NOMO-1 (cell line): ENCODE measurements at regions not wholly inside any gene's neighbourhood (a gene's known extent, or its start where the extent isn't known, plus 50 kb on each side); places are given as distances from the start of the nearest gene placed in this dataset.
A peak's percentile ranks its signal among the peaks of the same experiment; 100 is the strongest.

Experiments used
- DNase-seq, 2 experiments: peaks; one replicate each; lab custom pipeline; 2025; ENCODE audit not compliant: unreplicated experiment in 2 of 2; lab: John Stamatoyannopoulos, UW

- no peak for DNase-seq
Observed at GRCh38 chr1:193697115-193697762, 510.8 kb upstream of the B3GALT2 start.

- DNase-seq: no peak
Observed at GRCh38 chr1:193694741-193695140, 508.3 kb upstream of the B3GALT2 start.

DNA sequence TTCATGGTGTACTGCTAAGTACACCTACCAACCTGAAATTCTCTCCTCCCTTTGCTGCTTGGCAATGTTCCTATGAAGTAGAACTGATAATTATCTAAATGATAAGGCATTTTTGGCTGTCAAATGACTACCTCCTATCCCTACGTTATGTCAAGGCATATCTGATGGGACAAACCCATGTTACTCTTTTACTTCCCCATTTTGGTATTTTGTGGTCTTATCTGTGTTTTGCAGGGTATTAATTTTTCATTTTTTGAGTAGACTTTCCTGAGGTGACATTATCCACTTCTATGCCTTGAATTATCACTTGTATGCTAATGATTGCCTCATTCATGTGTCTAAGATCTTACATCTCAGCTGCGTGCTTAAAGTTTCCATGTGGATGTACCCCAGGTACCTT lies 499.6 kb upstream of the B3GALT2 start:
- DNase-seq: peak in 1 of 2 experiments; percentile 21

DNA sequence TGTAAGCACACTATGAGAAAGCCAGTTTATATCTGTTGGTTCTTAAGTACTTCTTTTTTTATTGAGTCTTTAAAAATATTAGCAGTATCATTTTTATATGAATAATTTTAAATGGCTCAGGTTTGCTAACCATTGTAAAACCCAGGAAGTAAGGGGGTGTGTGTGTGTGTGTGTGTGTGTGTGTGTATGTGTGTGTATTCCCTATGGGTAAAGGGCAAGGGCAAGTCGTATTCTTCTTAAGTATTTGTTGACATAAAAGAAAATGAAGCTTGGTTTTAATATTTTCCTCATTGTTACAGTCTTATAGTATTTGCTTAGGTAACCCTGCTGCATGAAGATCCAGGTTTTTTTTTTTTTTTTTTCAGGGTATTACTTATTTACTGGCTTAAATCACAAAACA lies 495.0 kb upstream of the B3GALT2 start:
- no peak for DNase-seq

DNA sequence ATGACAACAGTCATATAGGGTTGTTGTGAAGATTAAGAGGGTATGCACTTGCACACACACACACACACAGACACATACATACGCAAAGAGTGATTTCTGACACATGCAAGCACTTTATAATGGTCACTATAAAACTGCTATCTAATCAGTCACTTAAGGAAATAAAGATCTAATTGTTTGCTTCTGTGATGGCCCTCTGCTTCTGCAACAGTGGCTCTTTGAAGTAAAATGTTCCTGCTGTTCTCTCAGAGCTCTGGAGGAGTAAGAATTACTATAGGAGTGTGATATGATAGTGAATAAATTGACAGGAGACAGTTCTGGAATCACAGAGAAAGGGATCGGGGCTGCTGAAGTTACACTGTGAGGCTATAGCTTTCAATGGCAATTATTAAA lies 494.5 kb upstream of the B3GALT2 start:
- DNase-seq: no peak

- DNase-seq: no peak
Observed at GRCh38 chr1:193680247-193680923, 494.0 kb upstream of the B3GALT2 start.

DNA sequence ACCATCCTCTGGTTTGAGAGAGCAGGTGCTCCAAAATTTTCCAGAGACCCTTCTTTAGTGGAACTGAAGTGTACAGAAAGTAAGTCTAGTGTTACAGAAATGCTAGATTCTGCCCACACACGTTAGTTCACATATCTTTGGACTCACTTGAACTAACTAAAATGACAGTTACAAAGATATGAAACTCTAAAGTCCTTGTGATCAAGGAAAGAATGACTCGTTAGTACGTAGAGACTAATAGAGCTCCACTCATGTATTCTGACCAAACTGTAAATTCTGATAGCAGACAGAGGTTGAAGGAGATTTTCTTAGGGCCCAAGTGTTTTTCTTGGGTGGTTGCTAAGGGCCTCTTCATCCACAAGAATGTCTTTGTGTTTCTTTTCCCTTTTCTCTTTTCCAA lies 491.5 kb upstream of the B3GALT2 start:
- no peak for DNase-seq

GRCh38 chr1:193676996-193677549 lies 490.7 kb upstream of the B3GALT2 start:
- DNase-seq: no peak

DNA sequence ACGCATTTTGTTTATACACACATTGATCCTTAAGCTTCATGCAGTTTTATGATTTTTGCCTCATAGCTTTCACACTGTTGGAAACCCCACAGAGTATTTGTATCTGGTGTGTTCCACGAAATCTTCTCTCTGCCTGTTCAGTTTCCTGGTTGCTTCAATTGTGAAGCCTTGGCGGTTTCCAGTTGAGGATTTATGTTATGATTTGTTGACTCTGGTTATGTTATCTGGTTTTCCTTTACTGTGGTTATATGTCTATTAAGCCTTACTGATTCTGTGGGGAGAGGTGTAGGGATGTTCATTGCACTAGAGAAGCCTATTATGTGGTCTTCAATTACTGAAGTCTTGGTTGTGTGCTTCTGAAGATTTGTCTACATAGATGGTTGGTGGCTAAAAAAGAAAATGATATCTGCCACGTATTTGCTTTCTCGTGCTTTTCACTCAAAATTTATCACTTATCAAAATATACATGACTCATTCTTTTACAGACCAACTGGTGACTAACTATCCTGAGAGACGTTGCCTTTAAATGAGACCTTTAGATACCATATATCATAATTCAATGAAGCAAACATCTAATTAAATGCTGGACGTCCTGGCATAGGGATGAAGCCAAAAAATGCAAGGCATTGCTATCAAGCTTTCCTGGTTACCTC lies 488.0 kb upstream of the B3GALT2 start:
- no peak for DNase-seq

DNA sequence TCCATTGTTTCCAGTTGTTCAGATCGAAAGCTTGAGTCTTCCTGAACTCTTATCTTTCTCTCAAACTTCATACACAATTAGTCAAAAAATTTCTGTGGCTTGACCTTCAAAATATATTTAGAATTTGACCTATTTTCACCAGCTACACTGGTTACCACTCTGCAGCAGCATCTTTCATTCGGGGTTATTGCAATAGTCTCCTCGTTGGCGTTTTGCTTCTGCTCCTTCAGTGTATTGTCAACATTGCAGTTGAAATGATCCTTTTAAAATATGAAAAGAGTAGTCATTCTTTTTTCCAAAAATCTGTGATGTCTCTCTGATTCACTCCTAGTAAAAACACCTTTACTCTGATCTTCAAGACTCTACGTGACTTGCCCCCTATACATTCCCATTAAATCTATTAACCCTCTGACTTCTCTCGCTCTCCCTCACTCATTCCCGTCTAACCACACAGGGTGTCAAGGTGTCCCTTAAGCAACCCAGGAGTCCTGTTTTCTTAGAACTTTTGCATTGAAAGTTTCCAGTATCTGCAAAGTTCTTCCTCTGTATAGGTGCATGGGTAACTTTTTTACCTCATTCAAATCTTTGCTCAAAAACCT lies 480.2 kb upstream of the B3GALT2 start:
- DNase-seq: no peak

DNA sequence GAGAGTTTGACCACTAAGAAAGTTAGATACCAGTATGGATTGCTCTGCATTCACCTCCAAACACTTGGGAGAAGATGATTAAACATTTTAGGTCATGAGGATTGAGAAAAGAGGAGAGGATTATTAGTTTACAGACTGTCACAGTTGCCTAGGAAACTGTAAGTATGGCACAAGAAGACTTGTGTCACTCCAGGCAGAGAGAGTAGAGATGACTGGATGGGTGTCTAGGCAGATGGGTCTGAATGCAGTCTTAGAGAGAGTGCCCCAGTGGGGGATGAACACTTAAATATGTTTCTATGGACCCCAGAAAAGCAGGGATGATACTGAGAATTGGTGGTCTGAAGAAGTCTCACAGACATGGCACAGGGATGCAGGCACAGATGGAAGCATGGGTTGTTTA lies 477.6 kb upstream of the B3GALT2 start:
- no peak for DNase-seq

GRCh38 chr1:193662030-193662429 lies 475.6 kb upstream of the B3GALT2 start:
- no peak for DNase-seq

GRCh38 chr1:193661385-193661784 lies 475.0 kb upstream of the B3GALT2 start:
- DNase-seq: no peak

DNA sequence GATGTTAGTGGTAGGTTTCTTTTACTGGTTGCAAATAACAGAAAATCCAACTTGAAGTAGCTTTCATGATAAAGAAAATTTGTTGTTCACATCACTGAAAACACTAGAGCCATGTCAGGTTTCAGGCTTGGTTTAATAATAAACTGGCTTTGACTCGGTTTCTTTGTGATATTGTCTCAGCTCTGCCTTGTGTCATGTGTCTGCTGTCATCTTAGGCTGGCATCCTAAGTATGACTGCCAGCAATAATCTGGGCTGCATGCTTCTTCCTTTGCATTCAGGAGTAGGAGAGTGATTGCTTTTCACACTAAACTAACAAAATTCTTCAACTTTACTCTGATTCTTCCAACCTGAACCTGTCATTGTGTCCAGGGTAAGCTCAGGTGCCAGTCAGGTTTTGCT lies 474.0 kb upstream of the B3GALT2 start:
- DNase-seq: no peak

GRCh38 chr1:193658691-193659090 lies 472.3 kb upstream of the B3GALT2 start:
- no peak for DNase-seq

DNA sequence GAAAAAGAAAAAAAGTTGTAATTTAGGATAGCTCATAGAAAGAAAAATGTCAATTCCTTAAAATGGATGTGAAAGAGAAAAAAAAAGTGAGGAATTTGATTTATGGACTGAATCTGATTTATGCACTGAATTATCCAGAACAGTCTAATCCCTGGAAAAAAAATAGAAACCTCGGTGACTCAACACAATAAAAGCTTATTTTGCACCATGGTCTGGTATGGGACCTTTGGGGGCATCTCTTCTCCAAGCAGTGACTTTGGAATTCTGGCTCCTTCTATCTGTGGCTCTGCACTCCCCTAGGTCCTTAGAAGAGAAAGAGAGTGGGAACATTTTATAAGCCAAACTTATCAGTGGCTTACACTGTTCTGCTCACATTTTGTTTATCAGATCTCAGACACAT lies 471.7 kb upstream of the B3GALT2 start:
- DNase-seq: no peak

DNA sequence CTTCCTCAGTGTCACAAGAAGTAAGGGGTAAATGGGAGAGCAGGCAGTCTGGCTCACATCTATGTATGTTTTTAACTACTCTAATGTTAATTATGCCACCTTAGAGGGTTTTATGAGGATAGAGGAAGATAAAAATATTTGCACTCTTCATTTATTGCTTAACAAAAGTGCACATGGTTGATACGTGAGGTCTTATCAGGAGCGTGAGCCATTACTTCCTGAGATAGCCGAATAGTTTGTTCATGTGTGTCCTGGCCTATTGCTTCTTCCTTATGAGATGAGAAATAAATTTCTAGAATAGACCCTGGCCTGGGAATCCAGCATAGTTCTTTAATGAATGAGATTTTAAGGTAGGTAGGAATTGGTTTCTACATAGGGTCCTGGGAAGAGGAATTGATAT lies 471.1 kb upstream of the B3GALT2 start:
- DNase-seq: no peak

DNA sequence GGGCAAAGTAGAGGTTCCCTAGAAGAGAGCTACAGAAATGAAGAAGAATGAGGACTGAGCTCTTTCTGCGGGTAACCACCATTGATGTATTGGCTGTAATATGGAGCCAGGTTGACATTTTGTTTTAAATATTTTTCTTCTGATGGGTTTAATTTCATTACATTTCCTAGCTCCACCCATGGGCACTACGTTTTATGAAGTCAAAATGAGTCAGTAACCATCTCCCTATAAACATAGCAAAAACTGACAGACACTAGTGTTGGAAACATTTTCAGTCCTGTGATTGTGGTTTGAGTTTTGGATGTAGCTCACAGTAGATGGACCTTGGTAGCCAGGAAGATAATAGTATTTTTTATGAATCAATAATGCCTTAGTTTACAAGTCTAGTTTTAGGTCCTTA lies 470.4 kb upstream of the B3GALT2 start:
- DNase-seq: no peak

DNA sequence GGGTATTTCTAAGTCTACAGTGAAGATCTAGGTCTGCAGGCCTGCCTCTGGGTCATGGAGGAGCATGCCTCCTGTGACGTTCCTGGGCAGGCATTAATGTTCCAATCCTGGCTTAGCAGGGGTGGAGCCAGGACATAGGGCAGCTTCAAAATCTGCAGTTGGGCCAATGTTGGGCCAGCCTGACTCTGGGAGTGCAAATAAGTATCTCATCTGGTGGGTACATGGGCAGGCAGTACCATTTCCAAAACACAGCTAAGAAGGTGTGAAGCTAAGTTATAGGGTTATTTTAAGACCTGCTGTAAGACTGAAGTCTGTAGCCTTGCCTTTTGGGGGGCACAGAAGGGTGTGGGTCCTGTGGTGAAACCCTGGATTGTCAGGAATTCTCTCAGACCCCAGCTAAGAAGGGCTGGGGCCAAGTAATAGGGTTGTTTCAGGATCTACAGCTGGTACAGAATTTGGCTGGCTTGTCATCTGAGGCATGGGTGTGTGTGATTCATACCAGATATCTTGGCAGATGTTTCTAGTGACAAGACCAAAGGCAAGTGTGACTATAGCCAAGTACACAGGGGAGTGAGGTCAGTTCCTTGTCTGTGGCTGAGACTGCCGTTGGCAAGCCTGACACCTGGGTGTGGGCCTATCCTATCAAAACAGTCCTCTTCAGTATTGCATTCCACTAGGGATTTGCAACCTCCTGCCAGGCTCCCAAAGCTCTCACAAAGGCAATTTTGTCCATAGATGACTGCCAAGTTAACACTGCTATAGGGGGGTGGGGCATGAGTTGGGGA lies 468.7 kb upstream of the B3GALT2 start:
- DNase-seq: no peak

DNA sequence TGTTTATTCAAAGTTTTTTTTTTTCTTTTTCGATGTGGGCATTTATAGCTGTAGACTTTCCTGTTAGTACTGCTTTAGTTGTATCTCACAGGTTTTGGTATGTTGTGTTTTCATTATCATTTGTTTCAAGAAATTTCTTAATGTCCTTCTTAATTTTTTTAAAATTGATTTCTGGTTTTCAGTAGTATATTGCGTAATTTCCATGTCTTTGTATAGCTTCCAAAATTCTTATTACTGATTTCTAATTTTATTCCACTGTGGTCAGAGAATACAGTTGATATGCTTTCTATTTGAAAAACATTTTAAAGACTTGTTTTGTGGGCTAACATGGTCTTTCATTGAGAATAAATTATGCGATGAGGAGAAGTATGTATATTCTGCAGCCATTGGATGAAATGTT lies 463.2 kb upstream of the B3GALT2 start:
- no peak for DNase-seq

GRCh38 chr1:193634876-193635275 lies 448.5 kb upstream of the B3GALT2 start:
- no peak for DNase-seq
